GM23338 (cell line): ENCODE measurements at regions not wholly inside any gene's neighbourhood (a gene's known extent, or its start where the extent isn't known, plus 50 kb on each side); places are given as distances from the start of the nearest gene placed in this dataset.

Source experiments
- ATAC-seq: fragments of 200-7000 bp; cut with Tn5 transposase; 3 replicates; pipeline ENCODE4 v1.9.1; 2020
- DNase-seq: peaks from one replicate; pipeline ENCODE4 v3.0.0-alpha.2; 2015; ENCODE audit warnings: low spot score
- H2AFZ ChIP-seq: fragments of 200-600 bp; sonication (generic); 2 replicates; pipeline ENCODE4 v1.8.0; 2016; ENCODE audit warnings: antibody characterized with exemption, mild to moderate bottlenecking, moderate library complexity
- H3F3A ChIP-seq: fragments of 200-600 bp; sonication (generic); replicated peaks from 2 replicates; pipeline ENCODE4 v1.8.0; 2017; ENCODE audit warnings: antibody characterized with exemption, mixed run types, low read depth
- H3K27ac ChIP-seq: fragments of 200-600 bp; sonication (generic); 2 replicates; pipeline ENCODE4 v1.6.1; 2016; ENCODE audit warnings: low read depth
- H3K27me3 ChIP-seq: fragments of 200-600 bp; sonication (generic); 2 replicates; pipeline ENCODE4 v1.8.0; 2016; ENCODE audit warnings: mild to moderate bottlenecking, mixed run types, moderate library complexity; ENCODE audit not compliant: insufficient read depth
- H3K36me3 ChIP-seq: fragments of 200-600 bp; sonication (generic); 2 replicates; pipeline ENCODE4 v1.8.0; 2016; ENCODE audit warnings: mild to moderate bottlenecking; ENCODE audit not compliant: insufficient read depth
- H3K4me1 ChIP-seq: fragments of 200-600 bp; sonication (generic); 2 replicates; pipeline ENCODE4 v1.8.0; 2016; ENCODE audit warnings: mild to moderate bottlenecking, moderate library complexity; ENCODE audit not compliant: insufficient read depth
- H3K4me2 ChIP-seq: fragments of 200-600 bp; sonication (generic); 2 replicates; pipeline ENCODE4 v1.7.1; 2017; ENCODE audit warnings: mixed run types
- H3K4me3 ChIP-seq: fragments of 200-600 bp; sonication (generic); 2 replicates; pipeline ENCODE4 v1.6.1; 2016; ENCODE audit warnings: mixed run types
- H3K79me2 ChIP-seq: fragments of 200-600 bp; sonication (generic); replicated peaks from 2 replicates; pipeline ENCODE4 v1.8.0; 2017; ENCODE audit warnings: mild to moderate bottlenecking; ENCODE audit not compliant: insufficient read depth
- H3K9me2 ChIP-seq: fragments of 200-600 bp; sonication (generic); 2 replicates; pipeline ENCODE4 v1.8.0; 2017; ENCODE audit not compliant: insufficient read depth
- H4K20me1 ChIP-seq: fragments of 200-600 bp; sonication (generic); replicated peaks from 2 replicates; pipeline ENCODE4 v1.8.0; 2017; ENCODE audit warnings: mild to moderate bottlenecking; ENCODE audit not compliant: insufficient read depth
- H3K27ac Mint-ChIP-seq: 2 replicates; pipeline ENCODE4 v1.8.0; 2020; ENCODE audit warnings: inconsistent platforms, mild to moderate bottlenecking, moderate library complexity, mixed read lengths
- H3K27me3 Mint-ChIP-seq: 3 replicates; pipeline ENCODE4 v1.8.0; 2022; ENCODE audit warnings: low read depth, mild to moderate bottlenecking, moderate library complexity, mixed read lengths, inconsistent platforms; ENCODE audit not compliant: insufficient read depth, poor library complexity
- H3K36me3 Mint-ChIP-seq: 3 replicates; pipeline ENCODE4 v1.8.0; 2021; ENCODE audit warnings: low read depth, mild to moderate bottlenecking, inconsistent platforms, moderate library complexity, mixed read lengths
- H3K4me1 Mint-ChIP-seq: 3 replicates; pipeline ENCODE4 v1.8.0; 2020; ENCODE audit warnings: mild to moderate bottlenecking, inconsistent platforms, mixed read lengths
- H3K4me3 Mint-ChIP-seq: 3 replicates; pipeline ENCODE4 v1.8.0; 2021; ENCODE audit warnings: moderate library complexity, mild to moderate bottlenecking, inconsistent platforms, mixed read lengths
- H3K9me3 Mint-ChIP-seq: 3 replicates; pipeline ENCODE4 v1.8.0; 2020; ENCODE audit warnings: moderate library complexity, mild to moderate bottlenecking, inconsistent platforms, mixed read lengths
- CREB1 ChIP-seq: fragments of 250-450 bp; sonication (Bioruptor Pico); IDR thresholded peaks from 2 replicates; pipeline ENCODE4 v1.5.0; 2020; ENCODE audit warnings: low read depth, mild to moderate bottlenecking, moderate library complexity
- CTCF ChIP-seq, 2 experiments: fragments of 200-600 bp in 1 of 2; sonication (generic) in 1 of 2; conservative IDR thresholded peaks; 2 replicates each; pipeline versions ENCODE4 v1.5.1 to v1.6.1; 2016 to 2017; ENCODE audit warnings: antibody characterized with exemption in 2 of 2, low read depth in 2 of 2, mild to moderate bottlenecking in 2 of 2, moderate library complexity in 1 of 2
- EZH2 ChIP-seq: fragments of 200-600 bp; sonication (generic); IDR thresholded peaks from one replicate; pipeline ENCODE4 v1.8.0; 2017; ENCODE audit warnings: antibody characterized with exemption, mild to moderate bottlenecking, low read depth; ENCODE audit not compliant: unreplicated experiment
- JUNB ChIP-seq: IDR thresholded peaks from one replicate; pipeline ENCODE4 v1.6.1; 2016; ENCODE audit warnings: antibody characterized with exemption; ENCODE audit not compliant: unreplicated experiment
- POLR2AphosphoS5 ChIP-seq: IDR thresholded peaks from 2 replicates; pipeline ENCODE4 v1.6.1; 2016; ENCODE audit warnings: antibody characterized with exemption, low read depth
- REST ChIP-seq: IDR thresholded peaks from one replicate; pipeline ENCODE4 v1.6.1; 2018; ENCODE audit warnings: antibody characterized with exemption; ENCODE audit not compliant: unreplicated experiment
- STAT1 ChIP-seq: IDR thresholded peaks from one replicate; pipeline ENCODE4 v1.6.1; 2016; ENCODE audit warnings: antibody characterized with exemption; ENCODE audit not compliant: unreplicated experiment
- ZNF114 ChIP-seq: fragments of 250-450 bp; sonication (Bioruptor Pico); IDR thresholded peaks from 2 replicates; pipeline ENCODE4 v1.5.0; 2020; ENCODE audit warnings: mild to moderate bottlenecking, moderate library complexity
- ZNF331 ChIP-seq: fragments of 250-450 bp; sonication (Bioruptor Pico); IDR thresholded peaks from 2 replicates; pipeline ENCODE4 v1.5.0; 2020; ENCODE audit warnings: low read depth, mild to moderate bottlenecking, moderate library complexity
- ZNF462 ChIP-seq: fragments of 250-450 bp; sonication (Bioruptor Pico); IDR thresholded peaks from 2 replicates; pipeline ENCODE4 v1.5.0; 2020; ENCODE audit warnings: mild to moderate bottlenecking, moderate library complexity

- TF ChIP-seq CREB1, result no peak
- TF ChIP-seq ZNF331 (CRISPR knock-in tag), result no peak
- TF ChIP-seq REST, result no peak
- TF ChIP-seq EZH2, result no peak
- TF ChIP-seq ZNF114 (CRISPR knock-in tag), result no peak
- TF ChIP-seq POLR2AphosphoS5, result no peak
- no peak for TF ChIP-seq ZNF462 (CRISPR knock-in tag)
- TF ChIP-seq JUNB, result no peak
- no peak for TF ChIP-seq CTCF (conservative IDR thresholded peaks at IDR 0.05; ENCODE audit: low read depth in 2 of 2)
- TF ChIP-seq STAT1, result no peak
- no peaks in the 10 kb centered on the region for H4K20me1 ChIP-seq
- no peaks in the 10 kb centered on the region for H3K4me1 ChIP-seq
- H3K4me3 Mint-ChIP-seq, result no peak overlapping the region
- no peaks in the 10 kb centered on the region for H3K9me2 ChIP-seq
- no peaks in the 10 kb centered on the region for H3K79me2 ChIP-seq
- DNase-seq (no peak), ATAC-seq (no peak)
- no peak overlapping the region for H3K4me3 ChIP-seq
- H3K27me3 ChIP-seq, result no peaks in the 10 kb centered on the region
- peaks cover 5% of the 10 kb centered on the region; the same call in 1 of the 2 replicates for H3K36me3 ChIP-seq
- no peaks in the 10 kb centered on the region for H3K4me1 Mint-ChIP-seq
- no peak overlapping the region for H3K27ac ChIP-seq
- H3K27me3 Mint-ChIP-seq, result no peaks in the 10 kb centered on the region
- peaks cover 29% of the 10 kb centered on the region for H3K36me3 Mint-ChIP-seq
- H2AFZ ChIP-seq, result no peak overlapping the region
- no peaks in the 10 kb centered on the region for H3F3A ChIP-seq
- no peak overlapping the region for H3K4me2 ChIP-seq
- no peak overlapping the region for H3K27ac Mint-ChIP-seq
- H3K9me3 Mint-ChIP-seq, result peaks cover 92% of the 10 kb centered on the region
Observed at GRCh38 chr18:72013427-72013850, 530.7 kb downstream of the CBLN2 start.
